Adipocyte (in vitro differentiated cells): ENCODE measurements at regions not wholly inside any gene's neighbourhood (a gene's known extent, or its start where the extent isn't known, plus 50 kb on each side); places are given as distances from the start of the nearest gene placed in this dataset.

Experiments used
- DNase-seq: peaks from one replicate; pipeline ENCODE4 v3.0.0-alpha.2; 2015; ENCODE audit warnings: low read depth
- H3K27me3 ChIP-seq: replicated peaks from 2 replicates; pipeline ENCODE4 v1.7.0; 2013; ENCODE audit warnings: mild to moderate bottlenecking, low read length, moderate library complexity; ENCODE audit not compliant: control insufficient read depth, insufficient read depth
- H3K36me3 ChIP-seq: 2 replicates; pipeline ENCODE4 v1.7.0; 2013; ENCODE audit warnings: low read length, mild to moderate bottlenecking, moderate library complexity; ENCODE audit not compliant: control insufficient read depth, insufficient read depth, severe bottlenecking
- H3K4me1 ChIP-seq: 2 replicates; pipeline ENCODE4 v1.7.0; 2013; ENCODE audit warnings: mild to moderate bottlenecking, low read length, moderate library complexity; ENCODE audit not compliant: control insufficient read depth, insufficient read depth
- H3K4me3 ChIP-seq: 2 replicates; pipeline ENCODE4 v1.7.0; 2013; ENCODE audit warnings: mild to moderate bottlenecking, low read length, moderate library complexity
- H3K9ac ChIP-seq: 2 replicates; pipeline ENCODE4 v1.7.0; 2013; ENCODE audit warnings: mild to moderate bottlenecking, low read length, moderate library complexity
- H3K9me3 ChIP-seq: 2 replicates; pipeline ENCODE4 v1.7.0; 2013; ENCODE audit warnings: mild to moderate bottlenecking, low read length, moderate library complexity; ENCODE audit not compliant: control insufficient read depth

GRCh38 chr9:18371141-18371540, 102.8 kb upstream of the ADAMTSL1 start:
- Histone ChIP-seq H3K36me3 (no peaks in the 10 kb centered on the region), H3K4me1 (no peaks in the 10 kb centered on the region), H3K9ac (no peak overlapping the region), H3K27me3 (no peaks in the 10 kb centered on the region), H3K9me3 (no peaks in the 10 kb centered on the region), H3K4me3 (no peak overlapping the region)
- DNase-seq, result peak; percentile 38

DNA sequence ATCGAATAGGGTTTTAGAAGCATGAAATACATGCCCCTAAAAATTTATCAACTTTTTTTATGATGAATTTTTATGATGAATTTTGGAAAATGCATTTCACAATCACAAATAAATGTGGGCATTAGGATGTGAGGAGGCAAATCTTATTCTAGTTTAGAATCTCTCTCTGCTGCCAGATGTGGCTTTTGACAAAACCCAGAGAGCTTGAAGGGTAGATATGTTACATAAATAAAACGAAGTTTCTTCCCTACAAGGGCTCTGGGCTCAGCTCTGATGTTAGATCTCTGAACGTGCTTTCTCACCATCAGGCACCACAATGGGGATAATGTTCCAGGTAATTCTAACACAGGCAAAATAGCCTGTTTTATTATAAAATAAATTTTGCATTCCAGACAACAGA, 102.3 kb upstream of the ADAMTSL1 start:
- peak; percentile 65 for DNase-seq
- H3K9me3 ChIP-seq, result no peaks in the 10 kb centered on the region
- H3K4me1 ChIP-seq, result no peaks in the 10 kb centered on the region
- no peak overlapping the region for H3K4me3 ChIP-seq
- no peaks in the 10 kb centered on the region for H3K27me3 ChIP-seq
- H3K9ac ChIP-seq, result no peak overlapping the region
- H3K36me3 ChIP-seq, result no peaks in the 10 kb centered on the region

- peaks cover 8% of the 10 kb centered on the region for H3K4me1 ChIP-seq
- H3K4me3 ChIP-seq, result no peak overlapping the region
- H3K9ac ChIP-seq, result no peak overlapping the region
- H3K36me3 ChIP-seq, result no peaks in the 10 kb centered on the region
- H3K27me3 ChIP-seq, result no peaks in the 10 kb centered on the region
- no peaks in the 10 kb centered on the region for H3K9me3 ChIP-seq
- DNase-seq, result peak; percentile 77
These were observed 94.7 kb upstream of the ADAMTSL1 start for GRCh38 chr9:18379073-18379811.

DNA sequence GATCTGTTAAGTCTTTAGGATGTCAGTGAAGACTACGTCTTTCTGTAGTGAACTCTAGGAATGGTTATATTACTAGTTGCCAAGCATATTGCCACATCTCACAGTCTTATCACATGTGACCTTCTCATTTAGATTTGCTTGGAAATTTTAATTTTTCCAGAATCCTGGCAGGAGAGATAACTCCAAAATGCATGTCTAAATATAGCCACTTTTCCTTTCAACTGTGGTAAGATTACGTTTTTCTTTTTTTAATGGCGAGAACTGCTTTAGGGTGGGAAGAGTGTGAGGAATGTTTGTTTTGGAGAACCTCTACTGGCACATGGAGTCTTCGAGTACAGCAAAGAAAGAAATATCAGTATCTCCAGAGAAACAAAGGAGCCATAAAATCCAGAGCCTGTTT, 91.7 kb upstream of the ADAMTSL1 start:
- Histone ChIP-seq H3K9me3 (no peaks in the 10 kb centered on the region), H3K36me3 (no peaks in the 10 kb centered on the region), H3K9ac (no peak overlapping the region), H3K4me1 (peaks cover 30% of the 10 kb centered on the region), H3K27me3 (no peaks in the 10 kb centered on the region), H3K4me3 (no peak overlapping the region)
- no peak for DNase-seq

- Histone ChIP-seq H3K9me3 (no peaks in the 10 kb centered on the region), H3K27me3 (no peaks in the 10 kb centered on the region), H3K4me1 (peaks cover 30% of the 10 kb centered on the region), H3K9ac (no peak overlapping the region), H3K36me3 (no peaks in the 10 kb centered on the region), H3K4me3 (no peak overlapping the region)
- DNase-seq, result no peak
These were observed 89.9 kb upstream of the ADAMTSL1 start for GRCh38 chr9:18384066-18384465.

- no peak overlapping the region for H3K9ac ChIP-seq
- H3K36me3 ChIP-seq, result no peaks in the 10 kb centered on the region
- H3K4me1 ChIP-seq, result peaks cover 31% of the 10 kb centered on the region
- no peak overlapping the region for H3K4me3 ChIP-seq
- no peaks in the 10 kb centered on the region for H3K9me3 ChIP-seq
- DNase-seq, result peak; percentile 45
- no peaks in the 10 kb centered on the region for H3K27me3 ChIP-seq
These were observed 88.1 kb upstream of the ADAMTSL1 start for GRCh38 chr9:18385696-18386490.

DNA sequence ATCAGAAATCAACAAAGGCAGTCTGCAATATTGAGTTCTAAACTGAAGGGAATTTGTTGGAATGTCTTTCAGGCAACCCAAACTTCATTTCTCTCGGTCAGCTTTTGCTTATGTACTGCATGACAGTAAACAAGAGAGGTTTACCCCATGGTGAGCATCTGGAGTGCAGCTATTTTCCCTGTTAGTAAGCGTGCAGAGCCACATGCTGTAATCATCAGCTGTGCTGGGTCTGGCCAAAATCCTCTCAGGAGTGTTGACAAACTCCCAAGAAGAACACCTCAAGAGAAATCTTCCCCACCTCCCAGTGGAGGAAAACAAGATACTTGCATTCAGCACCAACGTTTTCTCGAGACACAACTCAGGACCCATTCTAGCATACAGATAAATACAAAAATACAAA, 83.6 kb upstream of the ADAMTSL1 start:
- Histone ChIP-seq H3K9me3 (no peaks in the 10 kb centered on the region), H3K4me1 (peaks cover 44% of the 10 kb centered on the region), H3K4me3 (no peak overlapping the region), H3K9ac (no peak overlapping the region), H3K36me3 (no peaks in the 10 kb centered on the region), H3K27me3 (no peaks in the 10 kb centered on the region)
- peak; percentile 47 for DNase-seq

- no peaks in the 10 kb centered on the region for H3K27me3 ChIP-seq
- DNase-seq, result peak; percentile 85
- H3K4me3 ChIP-seq, result peak overlapping the region; percentile 48
- peaks cover 35% of the 10 kb centered on the region for H3K4me1 ChIP-seq
- peak overlapping the region; percentile 4 for H3K9ac ChIP-seq
- H3K36me3 ChIP-seq, result no peaks in the 10 kb centered on the region
- H3K9me3 ChIP-seq, result no peaks in the 10 kb centered on the region
These were observed 80.4 kb upstream of the ADAMTSL1 start for GRCh38 chr9:18393340-18394130.

- no peak for DNase-seq
- no peaks in the 10 kb centered on the region for H3K27me3 ChIP-seq
These were observed 79.1 kb upstream of the ADAMTSL1 start for GRCh38 chr9:18394847-18395351.

DNA sequence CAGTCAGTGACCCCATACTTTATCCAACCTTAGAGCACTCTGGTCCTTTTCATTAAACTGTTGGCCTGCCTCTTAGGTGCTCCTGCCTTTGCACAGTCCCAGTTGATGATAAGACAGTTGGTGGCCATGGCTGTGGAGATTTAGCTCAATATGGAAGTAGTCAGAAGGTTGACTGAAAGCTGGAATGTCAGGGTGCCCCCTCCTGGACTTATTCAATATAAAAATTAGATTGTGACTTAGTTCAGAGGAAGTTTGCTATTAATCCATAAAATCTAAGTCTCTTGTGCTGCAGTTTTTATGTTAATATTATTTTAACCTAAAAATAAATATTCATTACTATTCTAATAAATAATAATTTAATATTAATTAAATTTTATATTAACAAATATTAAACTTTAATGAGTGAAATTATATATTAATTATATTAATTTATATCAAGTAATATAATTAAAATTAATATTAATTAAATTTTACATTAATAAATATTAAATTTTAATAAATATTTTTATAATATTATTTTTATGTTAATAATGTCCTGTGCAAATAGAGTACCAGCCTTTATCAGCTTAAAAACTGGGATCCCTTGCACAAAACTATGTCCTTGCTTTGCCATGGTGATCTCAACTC, 77.7 kb upstream of the ADAMTSL1 start:
- no peak for DNase-seq
- Histone ChIP-seq H3K4me3 (no peak overlapping the region), H3K9ac (no peak overlapping the region)

More at GRCh38 chr9:18394847-18395351, 79.1 kb upstream of the ADAMTSL1 start:
- H3K4me1 ChIP-seq, result peaks cover 41% of the 10 kb centered on the region
- no peaks in the 10 kb centered on the region for H3K9me3 ChIP-seq
- H3K36me3 ChIP-seq, result no peaks in the 10 kb centered on the region
- no peak overlapping the region for H3K9ac ChIP-seq
- no peak overlapping the region for H3K4me3 ChIP-seq

More for the DNA sequence above, 77.7 kb upstream of the ADAMTSL1 start:
- Histone ChIP-seq H3K4me1 (peaks cover 31% of the 10 kb centered on the region), H3K36me3 (no peaks in the 10 kb centered on the region), H3K27me3 (no peaks in the 10 kb centered on the region), H3K9me3 (no peaks in the 10 kb centered on the region)
